GM12878 (cell line): ENCODE measurements at regions not wholly inside any gene's neighbourhood (a gene's known extent, or its start where the extent isn't known, plus 50 kb on each side); places are given as distances from the start of the nearest gene placed in this dataset.

Experiments used
- ATAC-seq: fragments of 200-7000 bp; cut with Tn5 transposase; 3 replicates; pipeline ENCODE4 v1.9.1; 2020; ENCODE audit warnings: mild to moderate bottlenecking, moderate library complexity
- BruUV-seq: library from RNA; stranded (reverse); fragments of 400-500 nt; replicated peaks from 2 replicates; lab custom pipeline; 2021; lab: Mats Ljungman, UMichigan
- CTCF ChIA-PET: fragments of 300-600 bp; sonication (Branson Sonifier 250); formaldehyde crosslinking; extraction: SDS; loops from one replicate; lab custom pipeline; 2021; ENCODE audit warnings: inconsistent platforms; lab: Yijun Ruan, JAX
- POLR2A ChIA-PET: fragments of 350-600 bp; formaldehyde crosslinking; extraction: SDS; loops from one replicate; lab custom pipeline; 2021; ENCODE audit warnings: inconsistent platforms; lab: Charles Lee
- RAD21 ChIA-PET: fragments of 300-600 bp; sonication (Branson Sonifier 250); formaldehyde crosslinking; loops from one replicate; lab custom pipeline; 2023; ENCODE audit warnings: antibody characterized with exemption; ENCODE audit not compliant: unreplicated experiment; lab: Charles Lee
- SMC1A ChIA-PET: fragments of 300-600 bp; sonication (Branson Sonifier 250); formaldehyde crosslinking; loops from one replicate; lab custom pipeline; 2023; ENCODE audit not compliant: unreplicated experiment, uncharacterized antibody; lab: Charles Lee
- DNase-seq: peaks from one replicate; pipeline ENCODE4 v3.0.0-alpha.2; 2011; ENCODE audit warnings: low read depth, low spot score
- FAIRE-seq: peaks from 3 replicates; lab custom pipeline; 2011; peaks lifted over from hg19 to GRCh38; lab: Jason Lieb, UNC
- H2AFZ ChIP-seq: 2 replicates; pipeline ENCODE4 v1.6.0; 2011; ENCODE audit warnings: low read depth, low read length, control low read depth; ENCODE audit not compliant: control insufficient read depth
- H3K27ac ChIP-seq: 2 replicates; pipeline ENCODE4 v1.5.1; 2011; ENCODE audit warnings: control low read depth; ENCODE audit not compliant: control insufficient read depth, insufficient read depth
- H3K27me3 ChIP-seq, 2 experiments: replicated peaks in 1 of 2; 2 replicates each; pipeline versions ENCODE4 v1.6.0 to v1.6.1; 2011; ENCODE audit warnings: low read length in 1 of 2; ENCODE audit not compliant: control insufficient read depth in 2 of 2, insufficient read depth in 2 of 2
- H3K36me3 ChIP-seq, 2 experiments: 2 replicates each; pipeline ENCODE4 v1.5.1; 2011; ENCODE audit warnings: low read length in 1 of 2; ENCODE audit not compliant: control insufficient read depth in 2 of 2, insufficient read depth in 2 of 2
- H3K4me1 ChIP-seq: 2 replicates; pipeline ENCODE4 v1.6.1; 2011; ENCODE audit warnings: mild to moderate bottlenecking, low read length, moderate library complexity, mixed read lengths; ENCODE audit not compliant: control insufficient read depth, insufficient read depth
- H3K4me2 ChIP-seq: 2 replicates; pipeline ENCODE4 v1.6.0; 2011; ENCODE audit warnings: control low read depth; ENCODE audit not compliant: control insufficient read depth, insufficient read depth
- H3K4me3 ChIP-seq: fragments of 200-600 bp; sonication (generic); 2 replicates; pipeline ENCODE4 v1.5.1; 2016
- H3K79me2 ChIP-seq: 2 replicates; pipeline ENCODE4 v1.6.0; 2011; ENCODE audit warnings: low read length; ENCODE audit not compliant: control insufficient read depth, insufficient read depth
- H3K9ac ChIP-seq: 2 replicates; pipeline ENCODE4 v1.8.0; 2011; ENCODE audit warnings: low read length, control low read depth, mixed read lengths; ENCODE audit not compliant: control insufficient read depth, insufficient read depth
- H3K9me3 ChIP-seq: replicated peaks from 3 replicates; pipeline ENCODE4 v1.5.1; 2011; ENCODE audit warnings: mild to moderate bottlenecking, low read length; ENCODE audit not compliant: control insufficient read depth, insufficient read depth
- H4K20me1 ChIP-seq: 2 replicates; pipeline ENCODE4 v1.6.0; 2011; ENCODE audit not compliant: control insufficient read depth, insufficient read depth
- BCLAF1 ChIP-seq: fragments of 450-650 bp; IDR thresholded peaks from 2 replicates; pipeline ENCODE4 v1.6.1; 2017; ENCODE audit warnings: antibody characterized with exemption, mild to moderate bottlenecking, moderate library complexity
- EP300 ChIP-seq, 2 experiments: fragments of 150-350 bp in 1 of 2; IDR thresholded peaks; 2 replicates each; pipeline ENCODE4 v1.6.1; 2011 to 2012; ENCODE audit warnings: low read depth in 2 of 2, low read length in 2 of 2, borderline replicate concordance in 1 of 2, improper control_type of control experiment in 1 of 2, inconsistent platforms in 1 of 2; ENCODE audit not compliant: control insufficient read depth in 1 of 2
- ETV6 ChIP-seq, 2 experiments: fragments of 450-650 bp in 1 of 2; IDR thresholded peaks in 1 of 2; conservative IDR thresholded peaks in 1 of 2; 2 replicates each; pipeline ENCODE4 v1.6.1; 2014; ENCODE audit warnings: antibody characterized with exemption in 1 of 2, borderline replicate concordance in 1 of 2, low read depth in 1 of 2, mild to moderate bottlenecking in 1 of 2, moderate library complexity in 1 of 2
- MYC ChIP-seq: IDR thresholded peaks from 2 replicates; pipeline ENCODE4 v1.6.1; 2011; ENCODE audit warnings: mild to moderate bottlenecking, low read length, moderate library complexity, inconsistent platforms; ENCODE audit not compliant: insufficient read depth, insufficient replicate concordance, insufficient read length, severe bottlenecking
- PRDM15 ChIP-seq: fragments of 450-650 bp; formaldehyde crosslinking; IDR thresholded peaks from 2 replicates; pipeline ENCODE4 v1.4.0; 2020; ENCODE audit warnings: mild to moderate bottlenecking, moderate library complexity
- RAD51 ChIP-seq: fragments of 450-650 bp; IDR thresholded peaks from 2 replicates; pipeline ENCODE4 v1.6.1; 2016; ENCODE audit warnings: moderate library complexity, mild to moderate bottlenecking, inconsistent platforms
- SPI1 ChIP-seq: IDR thresholded peaks from 2 replicates; pipeline ENCODE4 v1.6.1; 2011; ENCODE audit warnings: low read depth, mild to moderate bottlenecking, low read length, moderate library complexity, borderline replicate concordance; ENCODE audit not compliant: insufficient read depth
- SUPT20H ChIP-seq: IDR thresholded peaks from 2 replicates; pipeline ENCODE4 v1.6.1; 2011; ENCODE audit warnings: low read depth, mild to moderate bottlenecking, low read length, moderate library complexity, borderline replicate concordance; ENCODE audit not compliant: control insufficient read depth
- ZNF207 ChIP-seq: fragments of 450-650 bp; IDR thresholded peaks from 2 replicates; pipeline ENCODE4 v1.6.1; 2014; ENCODE audit warnings: antibody characterized with exemption, mild to moderate bottlenecking, borderline replicate concordance
- ZNF274 ChIP-seq: IDR thresholded peaks from one replicate; pipeline ENCODE4 v1.8.0; 2011; ENCODE audit not compliant: insufficient read length, insufficient read depth
- WGBS: methylation state at CpG from one replicate; pipeline ENCODE4 v1.1.6; 2016; ENCODE audit warnings: low lambda C conversion rate; ENCODE audit not compliant: insufficient replicate concordance, insufficient coverage; ENCODE audit errors: missing lambda C conversion rate; 5-methylcytosine and 5-hydroxymethylcytosine counted together
- in situ Hi-C: fragments of 300-500 bp; cut with MboI; formaldehyde crosslinking; loops from 9 replicates; pipeline ENCODE4 v1.14.3; 2018; ENCODE audit warnings: mixed read lengths
- intact Hi-C: fragments of 100-400 bp; cut with micrococcal nuclease; formaldehyde crosslinking; loops from one replicate; pipeline ENCODE4 v1.14.2; 2022; ENCODE audit not compliant: unreplicated experiment
- TF ChIP-seq, protein P1 (sequence below): IDR thresholded peaks from 2 replicates; pipeline ENCODE4 v1.6.1; 2012; ENCODE audit warnings: improper control_type of control experiment, low read depth, low read length; ENCODE audit not compliant: insufficient replicate concordance

DNA sequence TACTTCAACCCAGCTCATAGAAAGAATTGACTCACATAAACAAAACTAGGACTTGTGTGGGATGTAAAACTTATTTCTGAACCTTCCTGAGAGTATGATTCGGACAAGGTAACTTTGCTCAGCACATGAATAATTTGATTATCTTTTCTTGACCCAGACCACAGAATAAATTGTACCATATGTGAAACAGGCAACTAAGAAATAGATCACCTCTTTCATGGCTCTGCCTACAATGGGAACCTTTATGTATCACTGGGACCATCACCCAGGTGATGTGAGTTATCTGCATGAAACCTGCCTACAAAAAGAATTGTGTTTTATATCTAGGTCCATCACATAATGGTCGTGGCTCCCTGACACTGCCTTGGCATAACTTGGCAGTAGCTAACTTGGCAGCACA lies 1124.1 kb upstream of the AMELY start:
- no peaks in the 10 kb centered on the region for H4K20me1 ChIP-seq
- no peak overlapping the region for H3K4me2 ChIP-seq
- ChIA-PET RAD21 (no interaction called here), CTCF (no interaction called here), SMC1A (no interaction called here), POLR2A (no interaction called here)
- DNase-seq (no peak), ATAC-seq (no peak), FAIRE-seq (no peak)
- WGBS, result no CpG with 5 or more reads among the region's 2 CpGs
- H3K79me2 ChIP-seq, result no peaks in the 10 kb centered on the region
- H3K36me3 ChIP-seq, result no peaks in the 10 kb centered on the region
- H3K4me3 ChIP-seq, result no peak overlapping the region
- intact Hi-C loops, result no loop called here
- H2AFZ ChIP-seq, result no peak overlapping the region
- H3K9ac ChIP-seq, result no peak overlapping the region
- no TSS peak for BruUV-seq
- H3K9me3 ChIP-seq, result no peaks in the 10 kb centered on the region
- H3K27me3 ChIP-seq, result no peaks in the 10 kb centered on the region
- H3K4me1 ChIP-seq, result no peaks in the 10 kb centered on the region
- no peak overlapping the region for H3K27ac ChIP-seq
- in situ Hi-C loops, result no loop called here
- TF ChIP-seq BCLAF1 (no peak), SPI1 (no peak), ETV6 (conservative IDR thresholded peaks at IDR 0.05 in 1 of 2, IDR thresholded peaks at IDR 0.05 in 1 of 2; ENCODE audit: borderline replicate concordance in 1 of 2, low read depth in 1 of 2) (no peak), MYC (no peak), ZNF274 (no peak), EP300 (IDR thresholded peaks at IDR 0.05; ENCODE audit: borderline replicate concordance in 1 of 2, control insufficient read depth in 1 of 2, low read depth in 2 of 2, low read length in 2 of 2) (no peak), PRDM15 (CRISPR knock-in tag) (no peak), ZNF207 (no peak), SUPT20H (no peak), RAD51 (no peak)
- TF ChIP-seq, protein P1, sequence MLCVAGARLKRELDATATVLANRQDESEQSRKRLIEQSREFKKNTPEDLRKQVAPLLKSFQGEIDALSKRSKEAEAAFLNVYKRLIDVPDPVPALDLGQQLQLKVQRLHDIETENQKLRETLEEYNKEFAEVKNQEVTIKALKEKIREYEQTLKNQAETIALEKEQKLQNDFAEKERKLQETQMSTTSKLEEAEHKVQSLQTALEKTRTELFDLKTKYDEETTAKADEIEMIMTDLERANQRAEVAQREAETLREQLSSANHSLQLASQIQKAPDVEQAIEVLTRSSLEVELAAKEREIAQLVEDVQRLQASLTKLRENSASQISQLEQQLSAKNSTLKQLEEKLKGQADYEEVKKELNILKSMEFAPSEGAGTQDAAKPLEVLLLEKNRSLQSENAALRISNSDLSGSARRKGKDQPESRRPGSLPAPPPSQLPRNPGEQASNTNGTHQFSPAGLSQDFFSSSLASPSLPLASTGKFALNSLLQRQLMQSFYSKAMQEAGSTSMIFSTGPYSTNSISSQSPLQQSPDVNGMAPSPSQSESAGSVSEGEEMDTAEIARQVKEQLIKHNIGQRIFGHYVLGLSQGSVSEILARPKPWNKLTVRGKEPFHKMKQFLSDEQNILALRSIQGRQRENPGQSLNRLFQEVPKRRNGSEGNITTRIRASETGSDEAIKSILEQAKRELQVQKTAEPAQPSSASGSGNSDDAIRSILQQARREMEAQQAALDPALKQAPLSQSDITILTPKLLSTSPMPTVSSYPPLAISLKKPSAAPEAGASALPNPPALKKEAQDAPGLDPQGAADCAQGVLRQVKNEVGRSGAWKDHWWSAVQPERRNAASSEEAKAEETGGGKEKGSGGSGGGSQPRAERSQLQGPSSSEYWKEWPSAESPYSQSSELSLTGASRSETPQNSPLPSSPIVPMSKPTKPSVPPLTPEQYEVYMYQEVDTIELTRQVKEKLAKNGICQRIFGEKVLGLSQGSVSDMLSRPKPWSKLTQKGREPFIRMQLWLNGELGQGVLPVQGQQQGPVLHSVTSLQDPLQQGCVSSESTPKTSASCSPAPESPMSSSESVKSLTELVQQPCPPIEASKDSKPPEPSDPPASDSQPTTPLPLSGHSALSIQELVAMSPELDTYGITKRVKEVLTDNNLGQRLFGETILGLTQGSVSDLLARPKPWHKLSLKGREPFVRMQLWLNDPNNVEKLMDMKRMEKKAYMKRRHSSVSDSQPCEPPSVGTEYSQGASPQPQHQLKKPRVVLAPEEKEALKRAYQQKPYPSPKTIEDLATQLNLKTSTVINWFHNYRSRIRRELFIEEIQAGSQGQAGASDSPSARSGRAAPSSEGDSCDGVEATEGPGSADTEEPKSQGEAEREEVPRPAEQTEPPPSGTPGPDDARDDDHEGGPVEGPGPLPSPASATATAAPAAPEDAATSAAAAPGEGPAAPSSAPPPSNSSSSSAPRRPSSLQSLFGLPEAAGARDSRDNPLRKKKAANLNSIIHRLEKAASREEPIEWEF, result no peak
